Upper lobe of left lung (tissue), 4 donors: ENCODE measurements at regions not wholly inside any gene's neighbourhood (a gene's known extent, or its start where the extent isn't known, plus 50 kb on each side); places are given as distances from the start of the nearest gene placed in this dataset.

Experiments
- POLR2A ChIP-seq, 4 donors: fragments of 450-650 bp; IDR thresholded peaks; one replicate each; pipeline ENCODE4 v1.5.1; 2016 to 2017; ENCODE audit warnings: antibody characterized with exemption in 4 of 4, mild to moderate bottlenecking in 2 of 4
- TF ChIP-seq, protein P1 (sequence below), 6 experiments: fragments of 450-650 bp in 4 of 6; fragments of 200-600 bp in 2 of 6; sonication (generic) in 2 of 6; IDR thresholded peaks; one replicate each; pipeline ENCODE4 v1.5.1; 2016 to 2019; ENCODE audit warnings: antibody characterized with exemption in 6 of 6

DNA sequence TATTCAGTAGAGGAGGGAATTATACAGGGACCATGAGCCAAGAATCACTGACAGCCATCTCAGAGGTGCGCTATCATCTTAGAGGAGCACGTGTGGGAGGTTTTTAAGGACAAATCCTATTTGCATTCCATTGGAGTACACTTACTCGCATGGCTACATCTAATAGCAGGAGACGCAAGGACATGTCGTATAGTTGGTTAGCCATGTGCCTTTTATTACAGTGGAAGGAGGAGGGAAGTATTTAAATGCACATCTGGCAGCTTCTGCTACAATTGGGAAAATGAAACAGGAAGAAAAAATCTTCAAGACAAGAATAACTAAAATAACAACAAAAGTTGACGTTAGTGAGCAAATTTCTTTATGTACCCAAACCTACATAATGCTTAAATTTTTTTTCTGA, 86.5 kb upstream of the UGP2 start:
- TF ChIP-seq, protein P1, sequence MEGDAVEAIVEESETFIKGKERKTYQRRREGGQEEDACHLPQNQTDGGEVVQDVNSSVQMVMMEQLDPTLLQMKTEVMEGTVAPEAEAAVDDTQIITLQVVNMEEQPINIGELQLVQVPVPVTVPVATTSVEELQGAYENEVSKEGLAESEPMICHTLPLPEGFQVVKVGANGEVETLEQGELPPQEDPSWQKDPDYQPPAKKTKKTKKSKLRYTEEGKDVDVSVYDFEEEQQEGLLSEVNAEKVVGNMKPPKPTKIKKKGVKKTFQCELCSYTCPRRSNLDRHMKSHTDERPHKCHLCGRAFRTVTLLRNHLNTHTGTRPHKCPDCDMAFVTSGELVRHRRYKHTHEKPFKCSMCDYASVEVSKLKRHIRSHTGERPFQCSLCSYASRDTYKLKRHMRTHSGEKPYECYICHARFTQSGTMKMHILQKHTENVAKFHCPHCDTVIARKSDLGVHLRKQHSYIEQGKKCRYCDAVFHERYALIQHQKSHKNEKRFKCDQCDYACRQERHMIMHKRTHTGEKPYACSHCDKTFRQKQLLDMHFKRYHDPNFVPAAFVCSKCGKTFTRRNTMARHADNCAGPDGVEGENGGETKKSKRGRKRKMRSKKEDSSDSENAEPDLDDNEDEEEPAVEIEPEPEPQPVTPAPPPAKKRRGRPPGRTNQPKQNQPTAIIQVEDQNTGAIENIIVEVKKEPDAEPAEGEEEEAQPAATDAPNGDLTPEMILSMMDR (IDR thresholded peaks at IDR 0.05), result no peak
- TF ChIP-seq POLR2A (IDR thresholded peaks at IDR 0.05), result no peak
